Sciatic nerve (tissue), 2 donors: ENCODE measurements at regions not wholly inside any gene's neighbourhood (a gene's known extent, or its start where the extent isn't known, plus 50 kb on each side); places are given as distances from the start of the nearest gene placed in this dataset.
"Not testable (repeated sequence)": the region's sequence is repeated elsewhere in the genome, so short reads cannot be mapped to it uniquely, and the experiment has no call there.

Experiments
- ATAC-seq: fragments of 200-7000 bp; cut with Tn5 transposase; one replicate; pipeline ENCODE4 v1.9.1; 2020; ENCODE audit warnings: mild to moderate bottlenecking, moderate library complexity
- DNase-seq: peaks from one replicate; pipeline ENCODE4 v3.0.0-alpha.2; 2020; ENCODE audit warnings: low spot score
- intact Hi-C: fragments of 100-400 bp; cut with DNase I; formaldehyde crosslinking; loops from one replicate; pipeline ENCODE4 v1.14.2; 2022
- donor health status: DM: no; HTN: no; CAD: no.
- donor health status: DM: no; HTN: no; CAD: no.

DNA sequence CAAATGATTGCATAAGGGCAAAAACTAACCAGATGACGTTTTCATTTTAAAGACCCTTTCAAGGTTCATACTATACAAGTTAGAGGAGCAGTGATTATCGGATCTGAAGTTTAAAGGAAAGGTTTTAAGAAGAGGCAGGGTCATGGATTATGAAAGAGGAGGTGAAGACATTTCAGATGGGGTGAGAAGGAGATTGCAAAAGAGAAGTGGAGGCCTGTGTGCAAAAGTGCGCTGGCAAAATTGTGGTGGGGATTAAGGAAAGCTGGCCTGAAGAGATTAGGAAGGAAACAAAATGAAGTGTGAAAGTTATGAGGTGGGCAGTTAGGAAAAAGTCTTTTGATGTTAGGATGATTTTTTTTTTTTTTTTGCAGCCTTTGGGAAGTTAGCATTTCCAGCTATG lies 935.7 kb upstream of the FAM98A start:
- intact Hi-C loops: no loop called here
- DNase-seq (no peak), ATAC-seq (no peak)

GRCh38 chr2:34534341-34534740 lies 935.2 kb upstream of the FAM98A start:
- ATAC-seq (no peak), DNase-seq (no peak)
- intact Hi-C loops: no loop called here

DNA sequence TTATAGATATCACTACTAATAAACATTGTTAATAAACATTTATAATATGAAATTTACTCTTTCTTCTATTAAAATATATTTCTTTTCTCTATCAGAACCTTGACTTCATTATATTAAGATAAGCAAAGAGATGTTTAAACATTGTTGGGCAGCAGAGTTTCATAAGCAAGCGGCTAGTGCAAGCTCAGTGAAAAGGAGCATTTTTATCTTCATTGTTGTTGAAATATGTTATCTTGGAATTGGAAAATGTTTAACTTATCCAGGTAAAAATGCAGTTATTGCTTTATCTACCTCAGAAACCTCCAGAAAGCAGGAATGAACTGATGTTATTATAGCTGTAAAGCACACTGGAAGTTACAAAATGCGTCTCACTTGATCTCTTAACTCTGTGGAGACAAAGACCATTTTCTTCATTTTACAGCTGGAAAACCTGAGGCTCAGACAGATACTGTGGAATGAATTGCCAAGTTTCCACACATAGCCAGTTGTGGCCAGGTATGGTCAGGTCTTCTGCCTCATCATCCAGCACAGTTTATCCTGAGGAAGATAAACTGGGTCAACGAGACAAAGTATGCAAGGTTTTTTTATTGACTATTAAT lies 934.6 kb upstream of the FAM98A start:
- intact Hi-C loops: no loop called here
- DNase-seq (no peak), ATAC-seq (no peak)

GRCh38 chr2:34529965-34530364 lies 930.9 kb upstream of the FAM98A start:
- intact Hi-C loops: no loop called here
- DNase-seq (no peak), ATAC-seq (no peak)

- ATAC-seq: no peak
- intact Hi-C loops: no loop called here
- DNase-seq: no peak
Measured at GRCh38 chr2:34523958-34524514, 924.9 kb upstream of the FAM98A start.

DNA sequence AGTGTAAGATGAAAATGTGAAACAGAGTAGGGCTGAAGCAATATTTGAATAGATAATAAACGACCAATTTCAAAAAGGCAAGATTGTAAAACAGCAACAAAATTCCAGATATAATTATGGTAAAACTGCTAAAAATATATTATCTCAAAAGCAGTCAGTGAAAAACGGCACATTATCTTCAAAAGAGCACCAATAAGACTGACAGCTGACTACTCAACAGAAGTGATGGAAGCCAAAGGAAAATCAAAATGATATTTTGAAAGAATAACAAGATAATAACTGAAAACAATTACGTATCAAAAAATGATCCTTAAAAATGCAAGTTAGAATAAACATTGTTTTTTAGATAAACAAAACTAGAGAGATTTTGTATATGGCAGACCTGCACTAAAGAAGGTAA lies 920.6 kb upstream of the FAM98A start:
- intact Hi-C loops: no loop called here
- ATAC-seq: no peak
- no peak for DNase-seq

- ATAC-seq: no peak
- DNase-seq: no peak
- intact Hi-C loops: no loop called here
Measured at GRCh38 chr2:34498561-34498960, 899.5 kb upstream of the FAM98A start.

GRCh38 chr2:34494192-34494591 lies 895.1 kb upstream of the FAM98A start:
- DNase-seq, intact Hi-C loops: not testable (repeated sequence)

GRCh38 chr2:34492561-34493455 lies 893.7 kb upstream of the FAM98A start:
- intact Hi-C loops: no loop called here
- no peak for DNase-seq
- ATAC-seq: no peak

More at GRCh38 chr2:34494192-34494591, 895.1 kb upstream of the FAM98A start:
- not testable (repeated sequence) for ATAC-seq

DNA sequence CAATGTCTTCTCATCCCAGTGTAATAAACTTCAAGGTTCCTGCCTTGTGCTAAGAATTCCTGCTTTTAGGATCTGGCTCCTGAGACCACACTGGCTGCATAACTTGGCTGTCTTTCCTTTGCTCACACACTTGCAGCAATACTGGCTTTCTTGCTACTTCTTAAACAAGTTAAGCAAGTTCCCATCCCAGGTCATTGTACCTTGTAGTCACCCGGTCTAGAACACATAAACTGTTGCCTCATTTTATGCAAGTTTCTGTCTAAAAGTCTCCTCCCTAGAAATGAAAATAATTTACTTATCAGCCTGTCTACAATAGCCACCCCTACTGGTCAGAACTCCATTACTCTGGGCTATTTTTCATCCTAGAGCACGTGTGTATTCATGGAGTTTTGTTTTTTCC lies 887.9 kb upstream of the FAM98A start:
- intact Hi-C loops: no loop called here
- ATAC-seq (no peak), DNase-seq (no peak)

DNA sequence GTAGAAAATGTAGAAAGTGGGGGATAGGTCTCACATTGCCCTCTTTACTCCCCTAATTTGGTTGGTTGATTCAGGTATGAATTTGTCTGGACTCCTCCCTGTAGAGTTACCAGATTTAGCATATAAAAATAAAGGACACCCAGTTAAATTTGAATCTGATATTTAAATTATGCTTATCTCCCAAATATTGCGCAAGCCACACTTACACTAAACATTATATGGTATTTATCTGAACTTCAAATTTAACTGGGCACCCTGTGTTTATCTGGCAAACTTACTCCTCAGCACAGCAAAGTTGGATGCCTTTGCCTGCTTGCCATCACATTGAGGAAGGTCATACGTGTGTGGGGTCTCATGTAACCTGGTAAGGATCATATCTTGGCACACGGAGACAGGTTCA lies 882.4 kb upstream of the FAM98A start:
- ATAC-seq (no peak), DNase-seq (no peak)
- intact Hi-C loops: no loop called here

DNA sequence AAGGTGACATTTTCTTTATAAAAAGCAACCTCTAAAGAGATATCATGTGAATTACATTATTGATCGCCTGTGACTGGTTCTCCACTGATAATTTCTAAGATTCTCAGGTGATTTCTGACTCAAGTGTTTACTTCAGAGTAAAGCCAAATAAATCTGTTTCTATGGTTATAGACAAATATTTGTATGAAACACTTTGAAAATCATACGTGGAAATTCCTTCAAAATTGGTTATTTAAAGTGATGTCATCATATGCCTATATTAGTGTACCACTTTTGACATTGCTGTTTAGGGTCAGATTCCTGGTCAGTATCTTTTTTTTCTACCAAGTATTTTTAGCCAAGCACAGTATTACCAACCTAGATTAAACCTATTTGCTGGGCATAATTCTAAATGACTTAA lies 881.3 kb upstream of the FAM98A start:
- ATAC-seq: no peak
- intact Hi-C loops: no loop called here

GRCh38 chr2:34475156-34475555 lies 876.1 kb upstream of the FAM98A start:
- no peak for ATAC-seq

More for the DNA sequence above, 881.3 kb upstream of the FAM98A start:
- DNase-seq: no peak

GRCh38 chr2:34474646-34475045 lies 875.5 kb upstream of the FAM98A start:
- intact Hi-C loops: no loop called here
- DNase-seq (no peak), ATAC-seq (no peak)

More at GRCh38 chr2:34475156-34475555, 876.1 kb upstream of the FAM98A start:
- intact Hi-C loops: no loop called here
- DNase-seq: no peak

DNA sequence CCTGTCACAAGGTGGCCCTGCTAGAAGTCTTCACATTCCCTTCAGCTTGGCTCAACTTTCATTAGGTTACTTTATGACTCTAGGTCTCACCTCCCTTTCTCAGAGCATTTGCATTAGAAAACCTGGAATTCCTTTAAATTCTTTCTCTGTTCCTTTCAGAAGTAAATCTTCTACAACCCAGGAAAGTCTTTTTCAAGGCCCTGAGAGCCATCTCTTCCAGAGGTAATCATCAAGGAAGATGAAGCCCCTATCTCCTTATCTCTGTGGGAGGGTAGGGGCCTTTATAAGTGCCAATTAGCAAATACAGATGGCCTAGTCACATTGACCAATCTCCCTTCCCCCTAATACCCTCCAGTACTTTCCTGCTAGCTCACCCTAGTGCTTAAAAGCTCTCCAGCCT lies 848.0 kb upstream of the FAM98A start:
- ATAC-seq: no peak
- DNase-seq: no peak
- intact Hi-C loops: no loop called here

- intact Hi-C loops: no loop called here
- ATAC-seq (no peak), DNase-seq (no peak)
Measured at GRCh38 chr2:34423301-34423700, 824.2 kb upstream of the FAM98A start.

DNA sequence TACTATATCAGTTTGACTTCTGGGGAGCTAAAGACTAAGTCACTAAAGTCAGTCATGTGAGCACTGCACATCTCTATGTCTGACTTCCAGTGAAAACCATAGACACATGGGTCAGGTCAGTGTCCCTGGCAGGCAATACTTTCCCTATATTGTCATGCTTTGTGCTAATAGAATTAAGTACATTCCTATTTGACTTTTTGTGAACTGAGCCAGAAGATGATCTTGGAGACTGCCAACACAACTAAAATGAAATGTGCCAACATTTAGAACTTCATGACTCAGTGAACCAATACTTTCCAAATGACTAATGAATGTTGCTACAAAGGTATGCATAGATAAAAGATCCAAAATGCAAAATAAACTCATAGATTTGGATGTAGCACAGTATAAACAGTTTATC lies 820.8 kb upstream of the FAM98A start:
- DNase-seq (no peak), ATAC-seq (no peak)
- intact Hi-C loops: no loop called here

DNA sequence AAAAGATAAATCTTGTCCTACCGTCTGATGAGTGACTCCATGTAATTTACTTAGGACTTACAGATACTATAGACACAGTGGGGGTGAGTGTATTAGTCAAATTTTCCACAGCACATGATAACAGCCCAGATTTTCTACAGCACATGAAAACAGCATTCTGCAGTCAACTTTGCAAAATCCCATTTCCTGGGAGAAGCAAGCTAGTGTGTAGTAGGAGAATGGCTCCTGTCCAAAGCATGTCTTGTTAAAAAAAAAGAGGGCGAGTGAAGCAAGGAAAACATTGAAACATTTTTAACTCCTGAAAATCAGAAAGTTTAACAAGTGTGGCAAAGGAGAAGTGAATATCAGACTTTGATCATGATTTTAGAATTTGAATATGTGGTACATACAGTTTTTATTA lies 817.8 kb upstream of the FAM98A start:
- intact Hi-C loops: no loop called here
- ATAC-seq: no peak
- DNase-seq: no peak

GRCh38 chr2:34414856-34415255 lies 815.8 kb upstream of the FAM98A start:
- ATAC-seq (no peak), DNase-seq (no peak)
- intact Hi-C loops: no loop called here

DNA sequence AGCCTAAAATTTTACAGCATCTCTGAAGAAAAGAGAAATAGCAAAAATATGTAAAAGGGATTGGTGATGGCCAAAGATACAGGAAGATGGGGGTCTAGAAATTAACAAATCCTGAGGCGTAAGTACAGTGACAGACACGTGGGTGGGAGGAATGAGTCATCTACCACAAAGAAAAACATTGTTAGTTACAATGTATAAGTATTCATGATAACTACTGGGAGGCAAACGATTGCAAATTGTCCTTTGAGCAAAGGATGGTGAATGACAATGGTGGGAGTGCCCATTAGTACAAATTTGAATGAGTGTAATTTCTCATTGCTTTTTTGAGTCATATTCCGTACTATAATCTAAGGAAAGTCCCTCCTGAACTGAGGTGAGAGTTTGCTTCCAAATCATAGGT lies 809.0 kb upstream of the FAM98A start:
- intact Hi-C loops: no loop called here
- DNase-seq (no peak), ATAC-seq (no peak)
